PC-9 (cell line): ENCODE measurements at regions not wholly inside any gene's neighbourhood (a gene's known extent, or its start where the extent isn't known, plus 50 kb on each side); places are given as distances from the start of the nearest gene placed in this dataset.

Experiments used
- CTCF ChIP-seq: fragments of 200-600 bp; sonication (generic); conservative IDR thresholded peaks from 2 replicates; pipeline ENCODE4 v1.6.1; 2017; ENCODE audit warnings: mixed run types, antibody characterized with exemption, mild to moderate bottlenecking, moderate library complexity
- EZH2 ChIP-seq: fragments of 200-600 bp; sonication (generic); IDR thresholded peaks from 2 replicates; pipeline ENCODE4 v1.8.0; 2017; ENCODE audit warnings: antibody characterized with exemption, low read depth

- TF ChIP-seq CTCF (no peak), EZH2 (no peak)
Observed at GRCh38 chr16:54414671-54415070, 128.1 kb upstream of the IRX3 start.
